H9 (cell line): ENCODE measurements at regions not wholly inside any gene's neighbourhood (a gene's known extent, or its start where the extent isn't known, plus 50 kb on each side); places are given as distances from the start of the nearest gene placed in this dataset.

Experiments
- DNase-seq: peaks from one replicate; pipeline ENCODE4 v3.0.0-alpha.2; 2017
- H2AFZ ChIP-seq: one replicate; pipeline ENCODE4 v1.6.1; 2013; ENCODE audit warnings: mild to moderate bottlenecking, low read length, control low read depth, moderate library complexity
- H2AK5ac ChIP-seq: 2 replicates; pipeline ENCODE4 v1.6.1; 2013; ENCODE audit warnings: low read length, control low read depth, mixed read lengths; ENCODE audit not compliant: insufficient read length
- H2BK120ac ChIP-seq: one replicate; pipeline ENCODE4 v1.6.1; 2013; ENCODE audit warnings: low read depth, mild to moderate bottlenecking, low read length, control low read depth, inconsistent platforms; ENCODE audit not compliant: poor library complexity, severe bottlenecking
- H2BK12ac ChIP-seq: 2 replicates; pipeline ENCODE4 v1.6.1; 2013; ENCODE audit warnings: low read length, control low read depth, mixed read lengths, low read depth; ENCODE audit not compliant: insufficient read length
- H2BK15ac ChIP-seq: 2 replicates; pipeline ENCODE4 v1.6.1; 2013; ENCODE audit warnings: low read depth, low read length, control low read depth
- H2BK20ac ChIP-seq: one replicate; pipeline ENCODE4 v1.6.1; 2013; ENCODE audit warnings: low read depth, mild to moderate bottlenecking, low read length, control low read depth, inconsistent platforms; ENCODE audit not compliant: poor library complexity, severe bottlenecking
- H2BK5ac ChIP-seq: 2 replicates; pipeline ENCODE4 v1.6.1; 2013; ENCODE audit warnings: low read length, control low read depth, mixed read lengths; ENCODE audit not compliant: insufficient read length
- H3K14ac ChIP-seq: 2 replicates; pipeline ENCODE4 v1.6.1; 2013; ENCODE audit warnings: low read length, control low read depth; ENCODE audit not compliant: insufficient read depth
- H3K18ac ChIP-seq: 2 replicates; pipeline ENCODE4 v1.6.1; 2013; ENCODE audit warnings: low read depth, mild to moderate bottlenecking, mixed read lengths, low read length, control low read depth; ENCODE audit not compliant: insufficient read length
- H3K23ac ChIP-seq: 2 replicates; pipeline ENCODE4 v1.6.1; 2013; ENCODE audit warnings: low read length, control low read depth, mixed read lengths, low read depth; ENCODE audit not compliant: insufficient read length
- H3K23me2 ChIP-seq: 2 replicates; pipeline ENCODE4 v1.6.1; 2013; ENCODE audit warnings: low read depth, mild to moderate bottlenecking, mixed read lengths, low read length, control low read depth; ENCODE audit not compliant: insufficient read length, poor library complexity, severe bottlenecking
- H3K27ac ChIP-seq: 2 replicates; pipeline ENCODE4 v1.5.1; 2013; ENCODE audit warnings: low read length, control low read depth, mixed read lengths, low read depth; ENCODE audit not compliant: insufficient read length
- H3K27me3 ChIP-seq: 2 replicates; pipeline ENCODE4 v1.6.1; 2013; ENCODE audit warnings: low read length, control low read depth, inconsistent platforms; ENCODE audit not compliant: insufficient read depth
- H3K4ac ChIP-seq: 2 replicates; pipeline ENCODE4 v1.6.1; 2013; ENCODE audit warnings: low read depth, mild to moderate bottlenecking, control low read depth, inconsistent platforms, low read length, moderate library complexity
- H3K4me1 ChIP-seq: 2 replicates; pipeline ENCODE4 v1.6.1; 2013; ENCODE audit warnings: low read length, control low read depth, inconsistent platforms; ENCODE audit not compliant: insufficient read depth
- H3K4me2 ChIP-seq: 2 replicates; pipeline ENCODE4 v1.6.1; 2013; ENCODE audit warnings: low read length, control low read depth, mixed read lengths; ENCODE audit not compliant: insufficient read length, insufficient read depth
- H3K56ac ChIP-seq: 2 replicates; pipeline ENCODE4 v1.6.1; 2013; ENCODE audit warnings: low read depth, mild to moderate bottlenecking, mixed read lengths, low read length, control low read depth; ENCODE audit not compliant: insufficient read length
- H3K79me1 ChIP-seq: 2 replicates; pipeline ENCODE4 v1.6.1; 2013; ENCODE audit warnings: low read depth, mild to moderate bottlenecking, moderate library complexity, low read length, control low read depth, inconsistent platforms; ENCODE audit not compliant: insufficient read depth, poor library complexity, severe bottlenecking
- H3K79me2 ChIP-seq: 2 replicates; pipeline ENCODE4 v1.6.1; 2013; ENCODE audit warnings: low read length, control low read depth, inconsistent platforms; ENCODE audit not compliant: insufficient read depth
- H3K9ac ChIP-seq: 2 replicates; pipeline ENCODE4 v1.6.1; 2013; ENCODE audit warnings: low read length, control low read depth, mixed read lengths; ENCODE audit not compliant: insufficient read length; ENCODE audit errors: extremely low read depth
- H3K9me3 ChIP-seq: one replicate; pipeline ENCODE4 v1.6.1; 2013; ENCODE audit warnings: low read depth, low read length, inconsistent platforms; ENCODE audit not compliant: control insufficient read depth
- H3T11ph ChIP-seq: one replicate; pipeline ENCODE4 v1.6.1; 2013; ENCODE audit warnings: mild to moderate bottlenecking, low read length, control low read depth, inconsistent platforms
- H4K20me1 ChIP-seq: one replicate; pipeline ENCODE4 v1.6.1; 2013; ENCODE audit not compliant: control insufficient read depth, insufficient read length, insufficient read depth
- H4K5ac ChIP-seq: 2 replicates; pipeline ENCODE4 v1.6.1; 2013; ENCODE audit warnings: low read depth, mild to moderate bottlenecking, mixed read lengths, low read length, control low read depth; ENCODE audit not compliant: insufficient read length
- H4K8ac ChIP-seq: replicated peaks from 2 replicates; pipeline ENCODE4 v1.6.1; 2013; ENCODE audit warnings: low read length, control low read depth, mixed read lengths, low read depth; ENCODE audit not compliant: insufficient read length
- H4K91ac ChIP-seq: 2 replicates; pipeline ENCODE4 v1.6.1; 2013; ENCODE audit warnings: low read depth, mild to moderate bottlenecking, moderate library complexity, mixed read lengths, low read length, control low read depth; ENCODE audit not compliant: insufficient read length
- H3K27ac Mint-ChIP-seq, 3 experiments: 2 replicates in 2 of 3; 3 replicates in 1 of 3; pipeline ENCODE4 v1.8.0; 2020 to 2021; ENCODE audit warnings: mixed read lengths in 3 of 3, mild to moderate bottlenecking in 1 of 3, moderate library complexity in 1 of 3
- H3K27me3 Mint-ChIP-seq: 2 replicates; pipeline ENCODE4 v1.8.0; 2021; ENCODE audit warnings: low read depth, mild to moderate bottlenecking, moderate library complexity, mixed read lengths
- H3K36me3 Mint-ChIP-seq, 3 experiments: 2 replicates in 2 of 3; 3 replicates in 1 of 3; pipeline ENCODE4 v1.8.0; 2020 to 2021; ENCODE audit warnings: low read depth in 3 of 3, mixed read lengths in 3 of 3; ENCODE audit not compliant: insufficient read depth in 1 of 3
- H3K4me1 Mint-ChIP-seq, 2 experiments: 2 replicates each; pipeline ENCODE4 v1.8.0; 2020; ENCODE audit warnings: mixed read lengths in 2 of 2
- H3K4me3 Mint-ChIP-seq, 2 experiments: 2 replicates in 1 of 2; 3 replicates in 1 of 2; pipeline ENCODE4 v1.8.0; 2020 to 2021; ENCODE audit warnings: mild to moderate bottlenecking in 2 of 2, mixed read lengths in 2 of 2, moderate library complexity in 1 of 2
- H3K9me3 Mint-ChIP-seq, 2 experiments: 2 replicates in 1 of 2; 3 replicates in 1 of 2; pipeline ENCODE4 v1.8.0; 2020; ENCODE audit warnings: mild to moderate bottlenecking in 2 of 2, mixed read lengths in 2 of 2, moderate library complexity in 1 of 2
- WGBS: extraction: QIAGEN DNeasy Blood & Tissue Kit; methylation state at CpG from one replicate; pipeline ENCODE4 v1.1.7; 2013; ENCODE audit warnings: missing lambda C conversion rate, low lambda C conversion rate, mixed read lengths; ENCODE audit not compliant: insufficient read length; ENCODE audit errors: extremely low coverage; 5-methylcytosine and 5-hydroxymethylcytosine counted together
- TF ChIP-seq, protein P1 (sequence below): fragments of 200-600 bp; sonication (generic); conservative IDR thresholded peaks from 3 replicates; pipeline ENCODE4 v1.8.0; 2021; ENCODE audit warnings: antibody characterized with exemption, mild to moderate bottlenecking

DNA sequence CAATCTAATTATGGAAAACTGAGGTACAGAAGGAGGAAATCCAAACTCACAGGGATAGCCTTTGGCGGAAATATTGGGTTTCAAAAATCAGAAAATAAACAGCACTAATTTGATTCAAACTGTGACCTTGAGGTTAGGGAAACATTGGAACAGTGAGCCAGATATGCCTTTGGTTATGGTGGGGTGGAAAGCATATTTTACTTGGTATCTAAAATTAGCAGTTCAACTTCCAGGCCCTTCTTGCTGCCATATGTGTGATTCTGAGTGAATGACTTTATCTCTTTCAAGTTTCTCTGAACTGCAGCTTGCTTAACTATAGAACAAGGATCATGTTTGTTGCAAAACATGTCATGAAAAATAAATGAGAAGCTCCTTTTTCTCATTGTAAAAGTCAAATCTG, 240.9 kb upstream of the VEGFC start:
- TF ChIP-seq, protein P1, sequence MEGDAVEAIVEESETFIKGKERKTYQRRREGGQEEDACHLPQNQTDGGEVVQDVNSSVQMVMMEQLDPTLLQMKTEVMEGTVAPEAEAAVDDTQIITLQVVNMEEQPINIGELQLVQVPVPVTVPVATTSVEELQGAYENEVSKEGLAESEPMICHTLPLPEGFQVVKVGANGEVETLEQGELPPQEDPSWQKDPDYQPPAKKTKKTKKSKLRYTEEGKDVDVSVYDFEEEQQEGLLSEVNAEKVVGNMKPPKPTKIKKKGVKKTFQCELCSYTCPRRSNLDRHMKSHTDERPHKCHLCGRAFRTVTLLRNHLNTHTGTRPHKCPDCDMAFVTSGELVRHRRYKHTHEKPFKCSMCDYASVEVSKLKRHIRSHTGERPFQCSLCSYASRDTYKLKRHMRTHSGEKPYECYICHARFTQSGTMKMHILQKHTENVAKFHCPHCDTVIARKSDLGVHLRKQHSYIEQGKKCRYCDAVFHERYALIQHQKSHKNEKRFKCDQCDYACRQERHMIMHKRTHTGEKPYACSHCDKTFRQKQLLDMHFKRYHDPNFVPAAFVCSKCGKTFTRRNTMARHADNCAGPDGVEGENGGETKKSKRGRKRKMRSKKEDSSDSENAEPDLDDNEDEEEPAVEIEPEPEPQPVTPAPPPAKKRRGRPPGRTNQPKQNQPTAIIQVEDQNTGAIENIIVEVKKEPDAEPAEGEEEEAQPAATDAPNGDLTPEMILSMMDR = no peak
- H3K4me3 Mint-ChIP-seq = no peak overlapping the region
- no peaks in the 10 kb centered on the region for H3K79me2 ChIP-seq

More for the DNA sequence above, 240.9 kb upstream of the VEGFC start:
- no peaks in the 10 kb centered on the region for H3K36me3 Mint-ChIP-seq
- H2AFZ ChIP-seq = no peak overlapping the region
- no peak overlapping the region for H2AK5ac ChIP-seq
- no peak overlapping the region for H4K91ac ChIP-seq
- H3K23ac ChIP-seq = no peak overlapping the region
- no peak overlapping the region for H2BK5ac ChIP-seq
- no peak overlapping the region for H4K8ac ChIP-seq
- no peak overlapping the region for H3K27ac Mint-ChIP-seq
- H3K79me1 ChIP-seq = no peaks in the 10 kb centered on the region
- no peaks in the 10 kb centered on the region for H3K9me3 Mint-ChIP-seq
- H3K23me2 ChIP-seq = no peaks in the 10 kb centered on the region
- no peak overlapping the region for H3K14ac ChIP-seq
- no peaks in the 10 kb centered on the region for H3K27me3 ChIP-seq
- no peak overlapping the region for H3K18ac ChIP-seq
- H2BK12ac ChIP-seq = no peak overlapping the region
- no peaks in the 10 kb centered on the region for H3K4me1 Mint-ChIP-seq
- H3K27ac ChIP-seq = no peak overlapping the region
- no peaks in the 10 kb centered on the region for H3K4me1 ChIP-seq
- H2BK15ac ChIP-seq = no peak overlapping the region
- no peak overlapping the region for H3K4ac ChIP-seq
- H3K9me3 ChIP-seq = no peaks in the 10 kb centered on the region
- no peaks in the 10 kb centered on the region for H4K20me1 ChIP-seq
- no peak overlapping the region for H4K5ac ChIP-seq
- H3K27me3 Mint-ChIP-seq = no peaks in the 10 kb centered on the region
- no peak overlapping the region for H2BK120ac ChIP-seq
- no peak overlapping the region for H3K9ac ChIP-seq
- no peak overlapping the region for H3T11ph ChIP-seq
- H3K4me2 ChIP-seq = no peak overlapping the region
- no peak for DNase-seq
- no CpG with 5 or more reads among the region's 1 CpG for WGBS
- no peak overlapping the region for H3K56ac ChIP-seq
- H2BK20ac ChIP-seq = no peak overlapping the region
